ENCODE measurements at regions not wholly inside any gene's neighbourhood (a gene's known extent, or its start where the extent isn't known, plus 50 kb on each side); places are given as distances from the start of the nearest gene placed in this dataset.
"Not testable (repeated sequence)": the region's sequence is repeated elsewhere in the genome, so short reads cannot be mapped to it uniquely, and the experiment has no call there.

- intact Hi-C loops (cut with micrococcal nuclease) = loop anchor here (5.0 kb wide), 1 partner anchor 176 kb away; the partner anchor contains the start of gene NRN1
- not testable (repeated sequence) for H3K36me3 Mint-ChIP-seq (ENCODE audit: low read depth); H3K4me3 Mint-ChIP-seq; H3K27me3 Mint-ChIP-seq (ENCODE audit: low read depth); H3K9me3 Mint-ChIP-seq
- Mint-ChIP-seq H3K27ac (peak overlapping the region; percentile 70), H3K4me1 (ENCODE audit: low read depth) (peaks cover 44% of the 10 kb centered on the region)
- peak; percentile 77 for DNase-seq
- CTCF ChIA-PET = interaction anchor here (1.4 kb wide), 1 partner anchor 360 kb away, joined by 4 read pairs; no protein-coding TSS in a partner anchor
Observed at GRCh38 chr6:5831219-5831862, 175.4 kb downstream of the NRN1 start.

- CTCF ChIA-PET = no interaction called here
- intact Hi-C loops (cut with micrococcal nuclease) = no loop called here
- H3K36me3 Mint-ChIP-seq (ENCODE audit: low read depth) = no peaks in the 10 kb centered on the region
- no peak overlapping the region for H3K27ac Mint-ChIP-seq
- no peaks in the 10 kb centered on the region for H3K27me3 Mint-ChIP-seq (ENCODE audit: low read depth)
- H3K4me1 Mint-ChIP-seq (ENCODE audit: low read depth) = peaks cover 52% of the 10 kb centered on the region
- H3K4me3 Mint-ChIP-seq = no peak overlapping the region
- no peaks in the 10 kb centered on the region for H3K9me3 Mint-ChIP-seq
- DNase-seq = no peak
Observed at GRCh38 chr6:5828296-5828695, 178.4 kb downstream of the NRN1 start.

GRCh38 chr6:5827056-5827904, 179.4 kb downstream of the NRN1 start:
- Mint-ChIP-seq H3K9me3 (no peaks in the 10 kb centered on the region), H3K4me3 (no peak overlapping the region), H3K36me3 (ENCODE audit: low read depth) (no peaks in the 10 kb centered on the region), H3K27ac (no peak overlapping the region), H3K27me3 (ENCODE audit: low read depth) (no peaks in the 10 kb centered on the region), H3K4me1 (ENCODE audit: low read depth) (peaks cover 44% of the 10 kb centered on the region)
- intact Hi-C loops (cut with micrococcal nuclease) = no loop called here
- CTCF ChIA-PET = no interaction called here
- no peak for DNase-seq

GRCh38 chr6:5824382-5824983, 182.2 kb downstream of the NRN1 start:
- DNase-seq = peak; percentile 64
- CTCF ChIA-PET = interaction anchor here (0.7 kb wide), 1 partner anchor 52 kb away, joined by 3 read pairs; no protein-coding TSS in a partner anchor
- H3K9me3 Mint-ChIP-seq; H3K27me3 Mint-ChIP-seq (ENCODE audit: low read depth); H3K27ac Mint-ChIP-seq; intact Hi-C loops (cut with micrococcal nuclease); H3K4me3 Mint-ChIP-seq; H3K36me3 Mint-ChIP-seq (ENCODE audit: low read depth): not testable (repeated sequence)
- H3K4me1 Mint-ChIP-seq (ENCODE audit: low read depth) = peaks cover 22% of the 10 kb centered on the region
